ENCODE measurements at regions not wholly inside any gene's neighbourhood (a gene's known extent, or its start where the extent isn't known, plus 50 kb on each side); places are given as distances from the start of the nearest gene placed in this dataset.
"Not testable (repeated sequence)": the region's sequence is repeated elsewhere in the genome, so short reads cannot be mapped to it uniquely, and the experiment has no call there.

GRCh38 chr3:26237036-26237682 is 385.4 kb upstream of the LRRC3B start:
- Histone ChIP-seq H3K4me3 (no peak overlapping the region), H3K36me3 (no peaks in the 10 kb centered on the region), H3K9me3 (no peaks in the 10 kb centered on the region), H3K27me3 (no peaks in the 10 kb centered on the region), H3K4me1 (no peaks in the 10 kb centered on the region), H3K27ac (no peak overlapping the region)
- 62 to 64% methylated on average over 4 of the region's 4 CpGs for WGBS, 2 donors
- DNase-seq (ENCODE audit: low spot score in 2 of 2): no peak
- TF ChIP-seq CTCF (IDR thresholded peaks at IDR 0.05) (no peak), POLR2A (IDR thresholded peaks at IDR 0.05) (no peak), EP300 (IDR thresholded peaks at IDR 0.05) (no peak)

- not testable (repeated sequence) for H3K27ac ChIP-seq
These were observed 378.0 kb upstream of the LRRC3B start for GRCh38 chr3:26244586-26244985.

GRCh38 chr3:26245236-26245635 is 377.3 kb upstream of the LRRC3B start:
- H3K9me3 ChIP-seq: peaks cover 0 to 2% (median 0%) of the 10 kb centered on the region in 4 donors
- H3K4me3 ChIP-seq: no peak overlapping the region
- H3K4me1 ChIP-seq: no peaks in the 10 kb centered on the region
- DNase-seq (ENCODE audit: low spot score in 2 of 2): no peak
- TF ChIP-seq EP300 (IDR thresholded peaks at IDR 0.05) (no peak), CTCF (IDR thresholded peaks at IDR 0.05) (no peak), POLR2A (IDR thresholded peaks at IDR 0.05) (no peak)
- no peaks in the 10 kb centered on the region for H3K36me3 ChIP-seq
- H3K27ac ChIP-seq: no peak overlapping the region
- no peaks in the 10 kb centered on the region for H3K27me3 ChIP-seq

More at GRCh38 chr3:26244586-26244985, 378.0 kb upstream of the LRRC3B start:
- 93 to 96% methylated on average over 14 of the region's 14 CpGs for WGBS, 2 donors
- not testable (repeated sequence) for DNase-seq (ENCODE audit: low spot score in 2 of 2); H3K4me3 ChIP-seq; H3K4me1 ChIP-seq; H3K9me3 ChIP-seq; H3K36me3 ChIP-seq; H3K27me3 ChIP-seq

GRCh38 chr3:26246901-26247300 is 375.7 kb upstream of the LRRC3B start:
- H3K36me3 ChIP-seq: no peaks in the 10 kb centered on the region
- no peak overlapping the region for H3K4me3 ChIP-seq
- no peaks in the 10 kb centered on the region for H3K4me1 ChIP-seq
- DNase-seq (ENCODE audit: low spot score in 2 of 2): no peak
- no peak overlapping the region for H3K27ac ChIP-seq
- TF ChIP-seq CTCF (IDR thresholded peaks at IDR 0.05) (no peak), POLR2A (IDR thresholded peaks at IDR 0.05) (no peak), EP300 (IDR thresholded peaks at IDR 0.05) (no peak)
- H3K27me3 ChIP-seq: no peaks in the 10 kb centered on the region
- WGBS, 2 donors: 92 to 93% methylated on average over 2 of the region's 2 CpGs
- H3K9me3 ChIP-seq: peaks cover 0 to 2% (median 0%) of the 10 kb centered on the region in 4 donors

- TF ChIP-seq CTCF (IDR thresholded peaks at IDR 0.05) (no peak), EP300 (IDR thresholded peaks at IDR 0.05) (no peak), POLR2A (IDR thresholded peaks at IDR 0.05) (no peak)
- no peaks in the 10 kb centered on the region for H3K27me3 ChIP-seq
- no peak for DNase-seq (ENCODE audit: low spot score in 2 of 2)
- peaks cover 0 to 2% (median 0%) of the 10 kb centered on the region in 4 donors for H3K9me3 ChIP-seq
- H3K4me1 ChIP-seq: no peaks in the 10 kb centered on the region
- H3K4me3 ChIP-seq: no peak overlapping the region
- WGBS, 2 donors: 38 to 41% methylated on average over 3 of the region's 3 CpGs
- H3K36me3 ChIP-seq: no peaks in the 10 kb centered on the region
- no peak overlapping the region for H3K27ac ChIP-seq
These were observed 374.9 kb upstream of the LRRC3B start for GRCh38 chr3:26247712-26248111.

- no peak for DNase-seq (ENCODE audit: low spot score in 2 of 2)
- Histone ChIP-seq H3K27me3 (no peaks in the 10 kb centered on the region), H3K4me3 (no peak overlapping the region), H3K4me1 (no peaks in the 10 kb centered on the region), H3K27ac (no peak overlapping the region), H3K9me3 (no peaks in the 10 kb centered on the region), H3K36me3 (no peaks in the 10 kb centered on the region)
- whole genome bisulfite sequencing, 2 donors: 91 to 94% methylated on average over 4 of the region's 4 CpGs
- TF ChIP-seq CTCF (IDR thresholded peaks at IDR 0.05): no peak
- no peak for TF ChIP-seq EP300 (IDR thresholded peaks at IDR 0.05)
- TF ChIP-seq POLR2A (IDR thresholded peaks at IDR 0.05): no peak
These were observed 370.6 kb upstream of the LRRC3B start for GRCh38 chr3:26252001-26252400.

Measured in tibial nerve (tissue), 4 donors.